Endothelial cell (in vitro differentiated cells): ENCODE measurements at regions not wholly inside any gene's neighbourhood (a gene's known extent, or its start where the extent isn't known, plus 50 kb on each side); places are given as distances from the start of the nearest gene placed in this dataset.

Experiments used
- DNase-seq: peaks from one replicate; pipeline ENCODE4 v3.0.0; 2021; ENCODE audit warnings: low spot score
- H3K27ac Mint-ChIP-seq: one replicate; pipeline ENCODE4 v1.8.0; 2021; ENCODE audit warnings: mixed read lengths, inconsistent platforms; ENCODE audit not compliant: unreplicated experiment
- H3K27me3 Mint-ChIP-seq: one replicate; pipeline ENCODE4 v1.8.0; 2021; ENCODE audit warnings: mild to moderate bottlenecking, moderate library complexity, mixed read lengths, inconsistent platforms; ENCODE audit not compliant: unreplicated experiment
- H3K36me3 Mint-ChIP-seq: one replicate; pipeline ENCODE4 v1.8.0; 2021; ENCODE audit warnings: mild to moderate bottlenecking, low read depth, mixed read lengths, inconsistent platforms; ENCODE audit not compliant: unreplicated experiment
- H3K4me1 Mint-ChIP-seq: one replicate; pipeline ENCODE4 v1.8.0; 2021; ENCODE audit warnings: mild to moderate bottlenecking, mixed read lengths, inconsistent platforms; ENCODE audit not compliant: unreplicated experiment
- H3K4me3 Mint-ChIP-seq: one replicate; pipeline ENCODE4 v1.8.0; 2021; ENCODE audit warnings: mild to moderate bottlenecking, mixed read lengths, inconsistent platforms; ENCODE audit not compliant: unreplicated experiment
- H3K9me3 Mint-ChIP-seq: one replicate; pipeline ENCODE4 v1.8.0; 2021; ENCODE audit warnings: mixed read lengths, inconsistent platforms; ENCODE audit not compliant: unreplicated experiment
- TF ChIP-seq, protein P1 (sequence below): fragments of 200-600 bp; sonication (generic); IDR thresholded peaks from one replicate; pipeline ENCODE4 v1.5.0; 2021; ENCODE audit warnings: antibody characterized with exemption; ENCODE audit not compliant: unreplicated experiment

DNA sequence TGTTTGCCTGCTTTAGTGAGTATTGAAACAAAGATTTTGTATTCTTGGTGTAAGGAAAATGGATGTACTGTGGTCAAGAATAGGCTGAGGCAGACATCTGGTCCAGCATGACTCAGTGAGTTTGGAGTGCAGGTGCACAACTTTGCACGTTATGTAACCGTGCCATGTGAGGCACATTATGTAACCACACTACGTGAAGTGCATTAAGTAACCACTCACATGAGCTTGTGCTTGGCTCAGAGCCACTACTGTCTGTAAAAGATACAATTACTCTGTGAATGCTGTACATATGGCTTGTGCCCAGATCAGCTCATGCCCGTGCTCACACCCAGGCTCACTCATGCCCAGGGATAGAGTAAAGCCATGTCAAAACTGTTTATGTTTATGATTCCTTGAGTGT, 216.8 kb downstream of the CTH start:
- DNase-seq: no peak
- H3K4me1 Mint-ChIP-seq: peaks cover 7% of the 10 kb centered on the region
- no peak overlapping the region for H3K4me3 Mint-ChIP-seq
- TF ChIP-seq, protein P1, sequence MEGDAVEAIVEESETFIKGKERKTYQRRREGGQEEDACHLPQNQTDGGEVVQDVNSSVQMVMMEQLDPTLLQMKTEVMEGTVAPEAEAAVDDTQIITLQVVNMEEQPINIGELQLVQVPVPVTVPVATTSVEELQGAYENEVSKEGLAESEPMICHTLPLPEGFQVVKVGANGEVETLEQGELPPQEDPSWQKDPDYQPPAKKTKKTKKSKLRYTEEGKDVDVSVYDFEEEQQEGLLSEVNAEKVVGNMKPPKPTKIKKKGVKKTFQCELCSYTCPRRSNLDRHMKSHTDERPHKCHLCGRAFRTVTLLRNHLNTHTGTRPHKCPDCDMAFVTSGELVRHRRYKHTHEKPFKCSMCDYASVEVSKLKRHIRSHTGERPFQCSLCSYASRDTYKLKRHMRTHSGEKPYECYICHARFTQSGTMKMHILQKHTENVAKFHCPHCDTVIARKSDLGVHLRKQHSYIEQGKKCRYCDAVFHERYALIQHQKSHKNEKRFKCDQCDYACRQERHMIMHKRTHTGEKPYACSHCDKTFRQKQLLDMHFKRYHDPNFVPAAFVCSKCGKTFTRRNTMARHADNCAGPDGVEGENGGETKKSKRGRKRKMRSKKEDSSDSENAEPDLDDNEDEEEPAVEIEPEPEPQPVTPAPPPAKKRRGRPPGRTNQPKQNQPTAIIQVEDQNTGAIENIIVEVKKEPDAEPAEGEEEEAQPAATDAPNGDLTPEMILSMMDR: no peak
- H3K27me3 Mint-ChIP-seq: no peaks in the 10 kb centered on the region
- no peak overlapping the region for H3K27ac Mint-ChIP-seq
- no peaks in the 10 kb centered on the region for H3K36me3 Mint-ChIP-seq
- no peaks in the 10 kb centered on the region for H3K9me3 Mint-ChIP-seq

DNA sequence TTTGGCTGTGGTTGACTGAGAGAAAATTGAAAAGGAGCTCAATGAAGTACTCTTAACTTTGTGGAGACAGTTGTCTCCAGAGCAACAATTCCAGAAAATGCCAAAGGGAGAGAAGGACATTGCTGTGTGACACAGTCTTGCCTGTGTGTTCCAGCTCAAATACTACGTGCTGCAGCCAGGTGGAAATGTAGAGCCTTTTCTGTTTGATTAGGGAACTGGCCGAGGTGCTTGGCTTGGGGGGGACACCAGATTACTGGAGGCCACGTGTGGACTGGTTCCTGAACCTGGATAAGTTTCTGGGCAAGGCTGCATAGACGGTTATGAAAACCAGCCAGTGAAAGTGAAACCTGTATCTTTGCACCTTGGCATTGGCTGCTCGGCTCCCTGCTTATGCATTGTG, 217.9 kb downstream of the CTH start:
- TF ChIP-seq, protein P1: no peak
- H3K27ac Mint-ChIP-seq: no peak overlapping the region
- no peaks in the 10 kb centered on the region for H3K27me3 Mint-ChIP-seq
- H3K4me1 Mint-ChIP-seq: peaks cover 7% of the 10 kb centered on the region
- H3K9me3 Mint-ChIP-seq: no peaks in the 10 kb centered on the region
- no peaks in the 10 kb centered on the region for H3K36me3 Mint-ChIP-seq
- H3K4me3 Mint-ChIP-seq: no peak overlapping the region
- no peak for DNase-seq

DNA sequence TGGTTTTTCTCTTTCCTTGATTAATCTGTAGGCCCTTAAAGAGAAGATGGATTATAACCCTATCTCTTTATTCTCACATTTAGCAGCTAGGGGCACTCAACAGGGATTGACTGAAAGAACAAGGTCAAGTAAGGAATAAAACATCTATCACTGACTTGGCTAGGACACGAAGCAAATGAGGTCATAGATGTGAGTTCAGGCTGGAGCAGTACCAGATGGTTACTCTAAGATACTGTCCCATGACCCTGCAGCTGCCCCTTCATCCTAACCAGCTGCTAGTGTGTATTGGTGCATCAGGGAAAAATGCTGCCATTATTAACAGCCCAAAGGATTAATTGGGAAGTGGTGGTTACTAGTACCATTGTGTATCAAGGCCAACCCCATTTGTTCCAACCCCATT, 221.9 kb downstream of the CTH start:
- DNase-seq: no peak
- no peaks in the 10 kb centered on the region for H3K9me3 Mint-ChIP-seq
- H3K4me1 Mint-ChIP-seq: peaks cover 7% of the 10 kb centered on the region
- H3K36me3 Mint-ChIP-seq: no peaks in the 10 kb centered on the region
- H3K27me3 Mint-ChIP-seq: no peaks in the 10 kb centered on the region
- no peak overlapping the region for H3K4me3 Mint-ChIP-seq
- no peak overlapping the region for H3K27ac Mint-ChIP-seq
- TF ChIP-seq, protein P1: no peak

DNA sequence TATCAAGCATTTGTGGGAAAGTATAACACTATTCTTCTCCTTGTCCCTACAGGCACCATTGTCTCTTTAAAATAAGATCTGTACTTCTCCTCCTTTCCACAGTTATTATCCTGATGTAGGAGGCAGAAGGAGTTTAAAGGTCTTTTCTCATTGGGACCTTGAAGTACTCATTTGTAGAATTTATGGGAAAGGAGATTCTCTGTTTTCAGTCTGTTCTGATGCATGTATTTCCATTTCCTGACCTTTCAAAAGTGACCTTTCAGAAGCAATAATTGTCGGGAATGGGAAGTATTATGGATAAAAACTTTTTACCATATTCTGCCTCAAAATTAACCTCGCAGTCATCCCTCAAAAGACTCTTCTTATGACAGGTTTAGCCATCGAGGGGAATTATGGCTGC, 224.8 kb downstream of the CTH start:
- no peaks in the 10 kb centered on the region for H3K36me3 Mint-ChIP-seq
- no peaks in the 10 kb centered on the region for H3K9me3 Mint-ChIP-seq
- no peak for DNase-seq
- H3K27ac Mint-ChIP-seq: no peak overlapping the region
- H3K4me3 Mint-ChIP-seq: no peak overlapping the region
- H3K4me1 Mint-ChIP-seq: peaks cover 7% of the 10 kb centered on the region
- TF ChIP-seq, protein P1: no peak
- H3K27me3 Mint-ChIP-seq: no peaks in the 10 kb centered on the region

DNA sequence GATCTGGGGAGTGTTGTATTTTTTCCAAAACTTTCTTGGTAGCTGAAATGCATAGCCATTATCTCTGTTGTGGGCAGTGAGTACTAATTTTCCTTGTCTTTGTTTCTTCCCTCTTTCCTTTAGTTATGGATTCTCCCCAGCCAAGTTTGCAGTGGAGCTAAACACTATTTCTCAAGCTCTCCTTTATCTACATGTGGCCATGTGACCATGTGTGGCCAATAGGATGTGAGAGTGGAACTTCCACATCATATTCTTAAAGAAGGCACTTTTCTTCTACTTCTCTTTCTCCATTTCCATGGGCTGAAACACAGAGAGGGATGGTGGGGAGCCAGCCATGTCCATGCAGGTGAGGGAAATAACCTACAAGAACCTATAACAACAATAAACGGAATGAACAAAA, 230.8 kb downstream of the CTH start:
- Mint-ChIP-seq H3K27ac (no peak overlapping the region), H3K36me3 (no peaks in the 10 kb centered on the region), H3K4me1 (no peaks in the 10 kb centered on the region), H3K9me3 (no peaks in the 10 kb centered on the region), H3K27me3 (no peaks in the 10 kb centered on the region), H3K4me3 (no peak overlapping the region)
- DNase-seq: no peak
- TF ChIP-seq, protein P1: no peak
